GM21825 (cell line): ENCODE measurements at regions not wholly inside any gene's neighbourhood (a gene's known extent, or its start where the extent isn't known, plus 50 kb on each side); places are given as distances from the start of the nearest gene placed in this dataset.
"Not testable (repeated sequence)": the region's sequence is repeated elsewhere in the genome, so short reads cannot be mapped to it uniquely, and the experiment has no call there.

ENCODE experiments used
- ATAC-seq: cut with Tn5 transposase; IDR thresholded peaks from one replicate; pipeline ENCODE4 v1.9.1; 2021; ENCODE audit warnings: mild to moderate bottlenecking, moderate library complexity; ENCODE audit not compliant: unreplicated experiment

DNA sequence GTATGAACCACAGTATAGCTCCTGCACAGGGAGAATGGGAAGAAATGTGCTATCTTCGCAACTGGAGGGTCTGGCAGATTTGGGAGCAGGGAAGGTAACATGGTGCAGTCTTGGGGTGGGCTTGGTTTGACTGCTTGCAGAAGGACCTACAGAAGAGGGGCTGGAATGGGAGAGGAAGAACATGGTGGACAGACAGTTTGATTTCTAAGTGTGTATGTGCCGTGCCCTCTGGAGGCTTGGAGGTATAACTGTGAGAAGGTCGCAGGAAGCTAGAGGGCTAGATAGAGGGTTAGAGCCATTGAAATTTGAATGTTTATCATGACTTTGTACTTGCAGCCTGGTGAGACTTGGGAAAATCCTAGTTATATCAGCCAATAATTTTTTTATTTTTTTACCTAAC is 169.2 kb downstream of the SQOR start:
- no peak for ATAC-seq

- ATAC-seq: no peak
Measured at GRCh38 chr15:45810201-45810600, 175.4 kb downstream of the SQOR start.

DNA sequence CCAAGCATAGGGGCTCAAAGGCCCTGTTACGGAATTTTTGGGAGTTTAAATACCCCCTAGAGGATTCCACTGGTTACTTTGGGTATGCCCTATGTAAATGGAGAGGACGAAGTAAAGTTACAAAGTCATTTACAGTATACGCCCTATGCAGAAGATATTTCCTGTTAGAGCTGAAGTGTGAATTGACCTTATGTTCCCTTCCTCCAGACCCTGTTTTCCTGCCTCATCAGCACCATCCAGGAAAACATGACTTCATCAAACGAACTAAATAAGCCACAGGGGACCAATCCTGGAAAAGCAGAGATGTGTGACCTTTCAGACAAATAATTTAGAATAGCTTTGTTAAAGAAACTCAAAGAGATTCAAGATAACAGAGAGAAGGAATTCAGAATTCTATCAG is 177.4 kb downstream of the SQOR start:
- ATAC-seq: no peak

DNA sequence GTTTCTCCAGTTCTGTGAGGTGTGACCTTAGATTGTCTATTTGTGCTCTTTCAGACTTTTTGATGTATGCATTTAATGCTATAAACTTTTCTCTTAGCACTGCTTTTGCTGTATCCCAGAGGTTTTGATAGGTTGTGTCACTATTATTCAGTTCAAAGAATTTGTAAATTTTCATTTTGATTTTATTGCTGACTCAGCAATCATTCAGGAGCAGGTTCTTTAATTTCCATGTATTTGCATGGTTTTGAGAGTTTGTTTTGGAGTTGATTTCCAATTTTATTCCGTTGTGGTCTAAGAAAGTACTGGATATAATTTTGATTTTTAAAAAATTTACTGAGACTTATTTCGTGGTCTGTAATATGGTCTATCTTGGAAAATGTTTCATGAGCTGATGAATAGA is 182.7 kb downstream of the SQOR start:
- ATAC-seq: not testable (repeated sequence)

- no peak for ATAC-seq
Measured at GRCh38 chr15:45821390-45821789, 186.6 kb downstream of the SQOR start.

DNA sequence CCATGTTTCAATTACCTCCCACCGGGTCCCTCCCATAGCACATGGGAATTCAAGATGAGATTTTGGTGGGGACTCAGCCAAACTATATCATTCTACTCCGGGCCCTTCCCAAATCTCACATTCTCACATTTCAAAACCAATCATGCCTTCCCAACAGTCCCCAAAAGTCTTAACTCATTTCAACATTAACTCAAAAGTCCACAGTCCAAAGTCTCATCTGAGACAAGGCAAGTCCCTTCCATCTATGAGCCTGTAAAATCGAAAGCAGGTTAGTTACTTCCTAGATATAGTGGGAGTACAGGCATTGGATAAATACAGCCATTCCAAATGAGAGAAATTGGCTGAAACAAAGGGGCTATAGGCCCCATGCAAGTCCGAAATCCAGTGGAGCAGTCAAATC is 188.1 kb downstream of the SQOR start:
- not testable (repeated sequence) for ATAC-seq

- ATAC-seq: no peak
Measured at GRCh38 chr15:45827275-45827674, 192.4 kb downstream of the SQOR start.

DNA sequence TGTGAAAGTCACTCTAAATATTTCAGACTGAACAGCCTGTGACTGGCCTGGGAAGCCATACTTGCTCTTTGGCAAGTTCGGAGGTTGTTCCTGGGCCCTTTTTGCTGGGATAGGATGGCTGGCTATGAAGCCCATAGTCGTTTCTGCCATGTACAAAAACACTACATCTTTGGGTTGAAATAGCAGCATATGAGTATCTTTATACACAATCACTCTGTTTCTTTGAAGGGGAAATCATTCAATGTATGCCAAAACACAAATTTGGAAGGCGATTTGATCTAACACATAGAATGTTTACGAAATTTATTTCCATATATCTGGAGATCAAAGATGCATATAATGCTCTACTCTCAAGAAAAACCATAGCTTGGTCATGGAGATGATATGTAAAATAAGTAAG is 192.9 kb downstream of the SQOR start:
- no peak for ATAC-seq

DNA sequence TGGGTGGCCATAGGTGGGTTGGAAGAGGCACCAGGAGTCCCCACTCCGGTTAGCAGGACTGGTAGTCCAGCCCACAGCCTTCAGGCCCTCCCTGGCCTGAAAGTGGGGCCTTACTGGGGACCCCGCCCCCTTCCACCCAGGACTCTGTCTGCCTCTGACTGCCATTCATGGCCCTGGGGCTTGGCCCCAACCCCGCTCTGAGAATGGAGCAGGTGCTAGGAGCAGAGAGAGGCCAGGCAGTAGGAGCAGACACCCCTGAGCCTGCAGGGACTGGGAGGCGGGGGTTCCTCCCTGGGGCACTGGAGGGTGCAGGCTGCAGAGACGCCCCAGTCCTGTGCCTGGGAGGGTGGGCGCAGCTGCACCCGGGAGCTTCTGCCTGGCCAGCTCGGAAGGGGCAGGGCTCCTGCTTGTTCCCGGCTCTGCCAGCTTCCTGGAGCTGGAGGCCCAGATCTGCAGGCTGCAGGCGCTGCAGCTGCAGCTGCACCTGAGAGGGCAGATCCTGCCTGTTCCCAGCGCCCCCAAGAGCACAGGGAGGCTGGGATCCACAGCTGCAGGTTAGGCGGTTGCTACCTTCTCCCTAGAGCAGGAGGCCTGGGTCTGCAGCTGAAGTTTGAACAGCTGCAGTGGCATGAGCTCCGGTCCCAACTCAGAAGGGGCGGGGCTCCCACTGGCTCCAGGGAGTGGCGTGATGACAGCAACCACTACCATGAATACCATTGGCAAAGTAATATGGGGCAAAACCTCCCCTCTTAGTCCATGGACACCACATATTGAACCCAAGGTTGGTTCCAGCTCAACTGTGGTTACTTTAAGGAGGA is 194.7 kb downstream of the SQOR start:
- no peak for ATAC-seq

DNA sequence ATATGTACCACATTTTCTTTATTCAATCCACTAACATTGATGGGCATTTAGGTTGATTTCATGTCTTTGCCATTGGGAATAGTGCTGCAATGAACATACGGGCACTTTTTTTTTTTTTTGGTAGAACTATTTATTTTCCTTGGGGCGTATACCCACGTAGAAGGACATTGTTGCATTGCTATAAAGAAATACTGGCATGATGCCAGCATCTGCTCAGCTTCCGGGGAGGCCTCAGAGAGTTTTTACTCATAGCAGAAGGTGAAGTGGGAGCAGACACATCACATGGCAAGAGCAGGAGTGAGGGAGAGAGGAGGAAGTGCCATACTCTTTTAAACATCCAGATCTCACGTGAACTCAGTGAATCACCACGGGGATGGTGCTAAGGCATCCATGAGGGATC is 197.0 kb downstream of the SQOR start:
- no peak for ATAC-seq

GRCh38 chr15:45834622-45835021 is 199.8 kb downstream of the SQOR start:
- ATAC-seq: no peak

GRCh38 chr15:45842151-45842550 is 207.3 kb downstream of the SQOR start:
- ATAC-seq: no peak

DNA sequence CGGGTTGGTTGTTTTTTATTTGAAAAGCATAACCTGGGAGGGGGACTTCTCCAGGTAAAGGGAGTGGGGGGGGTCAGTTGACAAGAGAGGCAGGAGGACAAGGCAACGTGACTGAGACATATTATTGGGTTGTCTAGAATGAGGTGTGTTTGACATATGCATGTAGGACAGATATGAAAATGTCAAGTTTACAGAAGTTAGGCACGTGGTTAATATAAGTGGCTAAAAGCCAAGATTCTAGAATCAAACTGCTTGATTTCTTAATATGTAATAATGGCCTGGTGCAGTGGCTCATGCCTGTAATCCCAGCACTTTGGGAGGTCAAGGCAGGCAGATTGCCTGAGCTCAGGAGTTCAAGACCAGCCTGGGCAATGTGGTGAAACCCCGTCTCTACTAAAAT is 212.8 kb downstream of the SQOR start:
- no peak for ATAC-seq

DNA sequence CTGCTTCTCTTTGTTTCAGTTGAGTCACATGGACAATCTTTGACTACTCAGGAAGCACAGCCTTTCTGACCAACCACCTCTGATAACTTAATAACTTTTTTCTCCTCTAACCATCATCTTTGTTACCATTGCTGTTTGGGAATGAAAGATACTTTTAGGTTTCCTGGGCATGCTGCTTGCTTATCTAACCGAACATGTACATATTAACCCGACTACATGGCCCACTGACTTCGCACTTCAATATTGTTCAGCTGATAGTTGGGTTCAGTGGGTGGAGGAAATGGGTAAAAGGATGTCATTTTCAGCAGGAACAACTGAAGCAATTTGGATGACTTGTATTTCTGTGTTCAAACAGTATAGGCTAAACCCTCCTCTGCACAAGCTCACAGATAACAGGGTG is 214.3 kb downstream of the SQOR start:
- no peak for ATAC-seq

- ATAC-seq: no peak
Measured at GRCh38 chr15:45854455-45855202, 219.8 kb downstream of the SQOR start.

GRCh38 chr15:45855210-45855906 is 220.5 kb downstream of the SQOR start:
- ATAC-seq: no peak

DNA sequence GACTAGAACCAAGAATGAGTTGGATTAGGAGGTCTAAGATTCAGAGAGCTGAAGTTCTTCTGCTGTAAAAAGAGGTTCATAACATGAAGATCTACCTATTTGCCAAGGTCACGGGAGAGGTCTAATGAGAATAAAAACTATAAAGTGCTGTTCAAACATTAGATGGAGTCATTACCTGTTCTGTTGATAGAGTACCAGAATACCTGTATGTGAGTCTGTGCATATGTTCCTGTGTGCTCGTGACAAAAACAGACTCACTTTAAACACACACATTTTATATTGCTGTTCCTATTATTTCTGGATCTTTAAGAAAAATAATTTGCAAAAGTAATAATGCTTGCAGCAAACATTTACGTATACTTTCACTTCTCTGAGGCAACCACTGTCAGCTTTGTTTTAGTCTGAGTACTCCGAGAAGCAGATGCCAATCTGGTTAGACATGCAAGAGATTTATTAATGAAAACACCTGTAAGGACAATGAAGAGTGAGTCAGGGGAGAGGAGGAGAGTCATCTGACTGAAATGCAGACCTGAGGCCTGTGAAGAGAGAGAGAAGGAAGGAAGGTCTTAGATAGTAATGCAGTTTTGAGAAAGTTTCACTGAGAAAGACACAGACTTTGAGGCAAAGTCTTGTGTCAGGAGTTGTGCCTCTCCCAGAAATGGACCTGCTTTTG is 221.2 kb downstream of the SQOR start:
- ATAC-seq: no peak

DNA sequence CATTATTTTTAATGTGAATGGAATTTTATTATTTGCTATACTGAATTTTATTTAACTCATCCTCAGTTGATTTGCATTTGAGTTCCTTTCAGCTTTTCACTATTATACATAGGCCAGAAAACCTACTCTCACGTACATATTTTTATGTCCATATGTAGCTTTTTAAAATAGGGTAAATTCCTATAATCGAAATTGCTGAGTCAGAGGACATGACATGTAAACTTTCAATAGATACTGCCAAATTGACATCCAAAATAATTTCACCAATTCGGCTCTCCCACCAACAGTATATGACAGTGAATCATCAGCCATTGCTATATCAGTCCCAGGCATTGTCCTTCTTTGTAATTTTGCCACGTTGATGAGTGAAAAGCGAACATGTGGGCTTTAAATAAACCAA is 222.5 kb downstream of the SQOR start:
- no peak for ATAC-seq

GRCh38 chr15:45858491-45858890 is 223.7 kb downstream of the SQOR start:
- no peak for ATAC-seq

DNA sequence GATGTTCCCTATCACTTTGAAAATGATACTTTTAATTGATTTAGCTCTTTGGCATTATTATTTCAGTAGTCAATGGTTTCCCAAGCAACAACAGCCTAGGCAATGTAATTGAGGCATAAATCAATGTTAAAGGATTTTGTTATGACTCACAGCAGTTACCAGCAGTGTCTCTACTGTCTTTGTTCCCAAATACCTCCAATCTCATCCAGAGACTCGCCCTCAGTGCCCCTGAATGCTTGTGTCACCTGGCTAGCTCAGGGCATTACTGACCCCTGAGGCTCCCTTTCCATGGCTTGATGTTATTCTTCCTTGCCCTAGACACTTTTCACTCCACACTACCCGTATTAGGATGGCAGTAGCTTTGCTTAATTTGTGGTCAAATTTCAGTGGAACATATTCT is 227.2 kb downstream of the SQOR start:
- no peak for ATAC-seq

DNA sequence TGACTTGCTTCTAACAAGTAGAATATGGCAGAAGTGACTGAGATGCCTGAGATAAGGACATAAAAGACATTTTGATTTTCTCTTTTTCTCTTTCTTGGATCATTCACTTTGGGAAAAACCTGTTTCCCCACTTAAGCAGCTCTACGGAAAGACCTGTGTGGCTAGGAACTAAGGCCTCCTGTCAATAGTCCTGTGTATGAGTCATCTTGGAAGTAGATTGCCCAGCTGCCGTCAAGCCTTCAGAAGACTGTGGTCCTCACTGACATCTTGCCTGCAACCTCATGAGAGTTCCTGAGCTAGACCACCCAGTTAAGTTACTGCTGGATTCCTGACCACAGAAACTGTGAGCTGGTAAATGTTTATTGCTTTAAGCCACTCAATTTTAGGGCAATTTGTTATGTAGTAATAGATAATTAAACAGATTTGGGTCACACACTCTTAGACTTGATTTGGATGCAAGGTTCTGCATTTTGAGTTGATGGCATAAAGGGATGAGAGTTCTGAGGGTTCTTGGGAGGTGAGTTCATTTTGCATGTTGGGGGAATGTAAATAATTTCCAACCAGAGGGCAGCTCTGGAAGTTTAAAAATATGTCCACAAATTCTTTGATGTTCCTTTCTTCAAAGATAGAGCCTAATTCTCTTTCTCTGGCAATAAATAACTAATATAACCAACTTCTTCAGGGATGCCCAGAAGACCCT is 229.2 kb downstream of the SQOR start:
- ATAC-seq: no peak
